ENCODE measurements at regions not wholly inside any gene's neighbourhood (a gene's known extent, or its start where the extent isn't known, plus 50 kb on each side); places are given as distances from the start of the nearest gene placed in this dataset.
A peak's percentile ranks its signal among the peaks of the same experiment; 100 is the strongest.

DNA sequence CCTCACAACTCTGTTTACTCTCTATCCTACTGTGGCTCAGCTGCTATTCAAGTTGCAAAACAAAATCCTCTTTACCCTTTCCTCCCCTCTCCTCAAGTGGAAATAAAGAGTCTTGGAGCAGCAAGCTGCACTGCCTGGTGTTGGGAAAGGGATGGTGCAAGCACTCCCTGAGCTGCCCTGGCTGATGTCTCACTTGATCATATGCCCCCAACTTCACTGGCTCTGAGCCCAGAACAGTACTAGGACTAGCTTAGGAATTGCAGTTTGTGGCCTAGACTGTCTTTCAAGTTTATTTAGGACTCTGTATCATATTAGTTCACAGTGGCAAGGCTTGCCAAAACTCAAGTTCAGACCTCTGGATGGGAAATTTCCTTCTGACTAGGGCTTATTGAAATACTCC, 1683.8 kb upstream of the SEL1L start:
- DNase-seq (ENCODE audit: low read depth), result peak; percentile 9
- Histone ChIP-seq H3K27me3 (ENCODE audit: control insufficient read depth, insufficient read depth, low read length) (no peaks in the 10 kb centered on the region), H3K4me3 (ENCODE audit: low read depth, low read length) (no peak overlapping the region), H3K36me3 (ENCODE audit: control insufficient read depth, insufficient read depth, low read length) (no peaks in the 10 kb centered on the region)
- TF ChIP-seq, protein P1, sequence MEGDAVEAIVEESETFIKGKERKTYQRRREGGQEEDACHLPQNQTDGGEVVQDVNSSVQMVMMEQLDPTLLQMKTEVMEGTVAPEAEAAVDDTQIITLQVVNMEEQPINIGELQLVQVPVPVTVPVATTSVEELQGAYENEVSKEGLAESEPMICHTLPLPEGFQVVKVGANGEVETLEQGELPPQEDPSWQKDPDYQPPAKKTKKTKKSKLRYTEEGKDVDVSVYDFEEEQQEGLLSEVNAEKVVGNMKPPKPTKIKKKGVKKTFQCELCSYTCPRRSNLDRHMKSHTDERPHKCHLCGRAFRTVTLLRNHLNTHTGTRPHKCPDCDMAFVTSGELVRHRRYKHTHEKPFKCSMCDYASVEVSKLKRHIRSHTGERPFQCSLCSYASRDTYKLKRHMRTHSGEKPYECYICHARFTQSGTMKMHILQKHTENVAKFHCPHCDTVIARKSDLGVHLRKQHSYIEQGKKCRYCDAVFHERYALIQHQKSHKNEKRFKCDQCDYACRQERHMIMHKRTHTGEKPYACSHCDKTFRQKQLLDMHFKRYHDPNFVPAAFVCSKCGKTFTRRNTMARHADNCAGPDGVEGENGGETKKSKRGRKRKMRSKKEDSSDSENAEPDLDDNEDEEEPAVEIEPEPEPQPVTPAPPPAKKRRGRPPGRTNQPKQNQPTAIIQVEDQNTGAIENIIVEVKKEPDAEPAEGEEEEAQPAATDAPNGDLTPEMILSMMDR (IDR thresholded peaks at IDR 0.05; ENCODE audit: insufficient read depth, low read length, poor library complexity, severe bottlenecking), result no peak

DNA sequence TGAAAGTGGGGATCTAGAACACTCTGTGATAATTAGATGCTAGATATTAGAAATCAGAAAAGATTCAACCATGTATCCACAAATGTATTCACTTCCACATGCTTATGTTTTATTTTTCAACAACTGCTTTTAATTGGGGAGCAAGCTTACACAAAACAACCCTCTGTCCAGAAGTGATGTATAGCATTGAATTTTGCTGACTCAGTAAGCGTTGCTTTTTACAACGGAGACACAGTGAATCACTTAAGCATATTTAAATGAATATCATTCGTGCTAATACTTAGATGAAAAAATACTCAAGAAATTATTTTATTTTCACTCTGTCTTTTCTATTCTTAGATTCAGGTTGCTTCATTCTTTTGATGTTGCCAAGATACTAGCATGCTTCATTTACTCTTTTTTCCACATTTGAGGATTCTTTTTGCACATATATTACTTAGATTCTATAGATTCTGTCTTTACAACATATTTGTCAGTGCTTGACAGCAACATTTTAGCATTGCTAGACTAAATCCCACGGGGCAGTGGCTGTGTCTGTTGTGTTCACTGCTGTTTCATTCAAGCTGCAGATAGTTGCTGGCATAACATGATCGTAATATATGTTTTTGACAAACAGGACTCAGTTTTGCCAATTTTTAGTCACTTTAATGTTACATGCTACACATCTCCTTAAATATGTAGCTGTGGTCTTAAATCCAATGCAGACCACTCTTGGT, 1714.4 kb upstream of the SEL1L start:
- no peak overlapping the region for H3K4me3 ChIP-seq (ENCODE audit: low read depth, low read length)
- no peak for DNase-seq (ENCODE audit: low read depth)
- TF ChIP-seq, protein P1 (IDR thresholded peaks at IDR 0.05; ENCODE audit: insufficient read depth, low read length, poor library complexity, severe bottlenecking), result no peak
- no peaks in the 10 kb centered on the region for H3K36me3 ChIP-seq (ENCODE audit: control insufficient read depth, insufficient read depth, low read length)
- no peaks in the 10 kb centered on the region for H3K27me3 ChIP-seq (ENCODE audit: control insufficient read depth, insufficient read depth, low read length)

DNA sequence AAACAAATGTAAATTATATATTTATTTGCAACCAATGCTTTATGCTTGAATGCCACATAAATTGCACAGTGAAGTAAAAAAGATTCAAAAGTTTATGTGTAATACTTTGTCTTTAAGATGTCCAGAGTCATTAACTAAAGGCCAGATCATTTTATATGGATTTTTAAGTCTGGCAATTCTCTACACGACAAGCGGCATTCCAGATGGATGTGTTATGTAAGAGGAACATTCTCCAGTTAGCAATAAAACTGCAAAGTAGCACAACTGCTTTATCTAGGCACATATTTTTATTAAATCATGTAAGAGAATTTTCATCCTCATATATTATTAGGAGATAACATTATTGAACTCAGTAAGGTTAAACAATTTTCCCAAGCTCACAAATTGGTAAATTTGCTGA, 1717.7 kb upstream of the SEL1L start:
- no peaks in the 10 kb centered on the region for H3K27me3 ChIP-seq (ENCODE audit: control insufficient read depth, insufficient read depth, low read length)
- H3K36me3 ChIP-seq (ENCODE audit: control insufficient read depth, insufficient read depth, low read length), result no peaks in the 10 kb centered on the region
- DNase-seq (ENCODE audit: low read depth), result no peak
- TF ChIP-seq, protein P1 (IDR thresholded peaks at IDR 0.05; ENCODE audit: insufficient read depth, low read length, poor library complexity, severe bottlenecking), result no peak
- no peak overlapping the region for H3K4me3 ChIP-seq (ENCODE audit: low read depth, low read length)

DNA sequence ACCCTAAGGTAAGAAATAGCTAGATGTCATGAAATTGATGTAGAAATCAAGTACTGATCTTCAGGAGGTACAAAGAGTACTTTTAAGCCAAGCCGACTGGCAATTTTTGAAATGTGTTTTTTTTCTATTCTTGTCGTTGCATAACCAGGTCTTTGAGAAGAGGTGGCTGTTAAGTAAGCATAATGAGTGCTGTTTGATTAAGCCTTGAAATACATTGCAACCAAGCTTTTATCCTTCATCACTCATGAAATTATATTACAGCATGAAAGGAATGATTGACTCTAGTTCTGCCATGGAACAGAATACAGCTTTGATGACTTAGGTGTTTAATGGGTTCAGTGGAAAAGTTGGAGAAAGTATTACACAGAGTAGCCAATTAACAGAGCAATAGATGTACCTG, 1720.2 kb upstream of the SEL1L start:
- no peak for DNase-seq (ENCODE audit: low read depth)
- TF ChIP-seq, protein P1 (IDR thresholded peaks at IDR 0.05; ENCODE audit: insufficient read depth, low read length, poor library complexity, severe bottlenecking), result no peak
- Histone ChIP-seq H3K27me3 (ENCODE audit: control insufficient read depth, insufficient read depth, low read length) (no peaks in the 10 kb centered on the region), H3K36me3 (ENCODE audit: control insufficient read depth, insufficient read depth, low read length) (no peaks in the 10 kb centered on the region), H3K4me3 (ENCODE audit: low read depth, low read length) (no peak overlapping the region)

DNA sequence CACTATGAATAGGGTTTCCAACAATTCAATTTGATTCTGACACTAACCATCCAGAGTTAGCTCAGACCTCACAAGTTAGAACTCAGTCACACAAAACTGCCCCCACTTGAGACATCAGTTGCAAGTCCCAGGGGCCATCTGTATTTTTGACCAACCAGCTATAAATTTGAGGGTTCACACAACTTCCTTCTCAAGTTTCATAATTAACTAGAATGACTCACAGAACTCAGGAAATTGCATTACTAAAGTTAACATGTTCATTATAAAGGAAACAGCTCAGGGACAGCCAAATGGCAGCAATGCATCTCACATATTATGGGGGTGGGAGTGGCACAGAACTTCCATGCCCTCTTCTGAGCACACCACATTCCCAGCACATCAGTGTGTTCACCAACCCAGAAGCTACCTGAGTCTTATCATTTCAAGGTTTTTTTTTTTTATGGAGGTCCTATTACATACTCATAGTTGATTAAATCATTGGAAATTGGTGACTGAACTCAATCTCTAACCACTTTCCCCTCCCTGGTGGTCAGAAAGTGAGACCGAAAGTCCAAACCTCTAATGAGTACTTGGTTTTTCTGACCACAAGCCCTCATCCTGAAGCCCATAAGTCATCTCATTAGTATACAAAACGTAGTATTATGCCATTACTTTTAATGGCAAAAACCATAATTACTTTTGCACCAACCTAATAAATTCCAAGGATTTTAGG, 1721.5 kb upstream of the SEL1L start:
- Histone ChIP-seq H3K36me3 (ENCODE audit: control insufficient read depth, insufficient read depth, low read length) (no peaks in the 10 kb centered on the region), H3K4me3 (ENCODE audit: low read depth, low read length) (no peak overlapping the region), H3K27me3 (ENCODE audit: control insufficient read depth, insufficient read depth, low read length) (no peaks in the 10 kb centered on the region)
- TF ChIP-seq, protein P1 (IDR thresholded peaks at IDR 0.05; ENCODE audit: insufficient read depth, low read length, poor library complexity, severe bottlenecking), result no peak
- peak; percentile 31 for DNase-seq (ENCODE audit: low read depth)

Measured in kidney epithelial cell (primary cell).